ENCODE measurements at regions not wholly inside any gene's neighbourhood (a gene's known extent, or its start where the extent isn't known, plus 50 kb on each side); places are given as distances from the start of the nearest gene placed in this dataset.
A peak's percentile ranks its signal among the peaks of the same experiment; 100 is the strongest.

DNA sequence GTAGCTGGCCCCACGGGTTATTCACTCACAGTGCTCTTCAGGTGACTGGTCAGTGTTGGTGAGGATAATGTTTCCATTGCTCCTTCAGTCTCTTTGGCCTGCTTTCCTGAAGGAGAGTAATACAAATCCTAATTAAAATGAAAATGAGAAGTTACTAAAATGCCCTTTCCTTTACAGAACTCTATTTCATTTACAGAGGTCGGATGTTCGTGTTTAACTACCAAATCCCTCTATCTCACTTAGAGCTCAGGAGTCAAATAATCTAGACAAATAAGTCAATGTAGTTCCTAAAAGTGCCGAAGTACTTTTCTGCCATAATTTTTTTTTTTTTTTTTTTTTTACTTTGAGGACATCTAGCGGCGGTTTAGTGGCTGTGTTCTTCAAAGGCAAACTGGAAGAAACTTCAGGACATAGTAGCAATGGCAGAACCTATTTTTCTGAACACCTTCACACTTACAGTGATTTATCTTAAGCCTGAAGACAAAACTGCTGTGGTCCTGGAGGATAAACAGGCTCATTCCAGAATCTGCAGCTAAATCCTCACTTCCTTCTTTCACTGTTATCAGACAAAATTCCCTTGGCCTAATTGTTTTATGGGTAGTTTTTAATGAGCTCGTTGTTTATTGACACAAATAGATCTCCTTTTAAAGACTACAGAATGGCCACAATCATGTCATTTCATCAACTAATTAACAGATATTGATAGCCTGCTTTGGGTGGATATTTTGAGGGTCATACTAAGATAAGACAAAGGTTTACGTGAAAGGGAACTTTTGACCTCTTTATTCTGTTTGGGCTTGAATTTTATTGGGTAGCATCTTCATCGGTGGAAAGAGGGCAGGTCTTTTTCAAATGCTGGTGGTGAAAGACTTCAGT is 207.6 kb upstream of the DMRTA1 start:
- Histone ChIP-seq H3K27ac (replicated peaks) (no peak overlapping the region), H3K27me3 (ENCODE audit: low read depth) (no peaks in the 10 kb centered on the region), H3K9me3 (replicated peaks) (no peaks in the 10 kb centered on the region), H3K4me3 (no peak overlapping the region), H3K36me3 (no peaks in the 10 kb centered on the region), H3K4me1 (no peaks in the 10 kb centered on the region)
- TF ChIP-seq, protein P1, sequence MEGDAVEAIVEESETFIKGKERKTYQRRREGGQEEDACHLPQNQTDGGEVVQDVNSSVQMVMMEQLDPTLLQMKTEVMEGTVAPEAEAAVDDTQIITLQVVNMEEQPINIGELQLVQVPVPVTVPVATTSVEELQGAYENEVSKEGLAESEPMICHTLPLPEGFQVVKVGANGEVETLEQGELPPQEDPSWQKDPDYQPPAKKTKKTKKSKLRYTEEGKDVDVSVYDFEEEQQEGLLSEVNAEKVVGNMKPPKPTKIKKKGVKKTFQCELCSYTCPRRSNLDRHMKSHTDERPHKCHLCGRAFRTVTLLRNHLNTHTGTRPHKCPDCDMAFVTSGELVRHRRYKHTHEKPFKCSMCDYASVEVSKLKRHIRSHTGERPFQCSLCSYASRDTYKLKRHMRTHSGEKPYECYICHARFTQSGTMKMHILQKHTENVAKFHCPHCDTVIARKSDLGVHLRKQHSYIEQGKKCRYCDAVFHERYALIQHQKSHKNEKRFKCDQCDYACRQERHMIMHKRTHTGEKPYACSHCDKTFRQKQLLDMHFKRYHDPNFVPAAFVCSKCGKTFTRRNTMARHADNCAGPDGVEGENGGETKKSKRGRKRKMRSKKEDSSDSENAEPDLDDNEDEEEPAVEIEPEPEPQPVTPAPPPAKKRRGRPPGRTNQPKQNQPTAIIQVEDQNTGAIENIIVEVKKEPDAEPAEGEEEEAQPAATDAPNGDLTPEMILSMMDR (IDR thresholded peaks at IDR 0.05; ENCODE audit: borderline replicate concordance): peak; percentile 60
- DNase-seq: no peak
- intact Hi-C loops (cut with micrococcal nuclease): loop anchor here (5.0 kb wide), 1 partner anchor 427 kb away; no protein-coding TSS in a partner anchor

DNA sequence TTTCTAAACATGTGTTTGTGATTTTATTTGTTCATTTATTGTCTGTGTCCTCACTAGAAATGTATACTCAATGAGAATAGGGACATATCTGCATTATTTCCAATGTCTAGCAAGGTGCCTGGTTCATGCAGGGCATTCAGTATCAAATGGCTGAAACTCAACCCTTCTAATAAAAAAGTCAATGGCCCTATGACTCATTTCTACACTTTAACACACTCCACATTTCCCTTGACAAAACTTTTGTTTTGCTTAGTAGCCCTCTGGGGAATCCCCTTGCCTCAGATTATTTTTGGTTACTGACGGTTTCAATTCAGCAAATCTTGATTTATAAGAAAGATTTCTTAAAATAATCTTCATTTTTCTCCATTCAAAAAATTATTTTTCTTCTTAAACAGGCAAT is 206.0 kb upstream of the DMRTA1 start:
- no peaks in the 10 kb centered on the region for H3K36me3 ChIP-seq
- no peaks in the 10 kb centered on the region for H3K27me3 ChIP-seq (ENCODE audit: low read depth)
- TF ChIP-seq, protein P1 (IDR thresholded peaks at IDR 0.05; ENCODE audit: borderline replicate concordance): no peak
- H3K27ac ChIP-seq (replicated peaks): no peak overlapping the region
- no peaks in the 10 kb centered on the region for H3K4me1 ChIP-seq
- DNase-seq: no peak
- H3K9me3 ChIP-seq (replicated peaks): no peaks in the 10 kb centered on the region
- no peak overlapping the region for H3K4me3 ChIP-seq
- intact Hi-C loops (cut with micrococcal nuclease): loop anchor here (10.0 kb wide), 1 partner anchor 214 kb away; no protein-coding TSS in a partner anchor

DNA sequence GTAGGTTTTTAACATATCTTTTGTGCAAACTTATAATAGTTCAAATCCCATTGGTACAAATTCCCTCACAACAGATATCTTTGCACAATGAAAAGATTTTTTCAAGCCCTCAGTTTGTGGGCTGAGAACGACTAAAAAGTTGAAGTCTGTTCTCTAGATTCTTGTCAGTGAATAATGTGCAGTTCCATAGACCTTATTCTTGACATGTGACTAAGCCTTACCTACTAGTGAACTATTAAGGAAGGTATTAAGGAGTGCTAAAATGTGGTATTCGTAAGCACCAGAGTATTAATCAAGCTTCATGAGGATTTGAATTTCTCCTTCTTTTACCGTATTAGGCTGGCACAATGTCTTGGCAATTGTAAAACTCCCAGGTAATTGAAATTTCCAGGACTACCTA is 205.6 kb upstream of the DMRTA1 start:
- intact Hi-C loops (cut with micrococcal nuclease): loop anchor here (10.0 kb wide), 1 partner anchor 214 kb away; no protein-coding TSS in a partner anchor
- DNase-seq: no peak
- H3K27me3 ChIP-seq (ENCODE audit: low read depth): no peaks in the 10 kb centered on the region
- TF ChIP-seq, protein P1 (IDR thresholded peaks at IDR 0.05; ENCODE audit: borderline replicate concordance): no peak
- H3K36me3 ChIP-seq: no peaks in the 10 kb centered on the region
- H3K9me3 ChIP-seq (replicated peaks): no peaks in the 10 kb centered on the region
- H3K4me3 ChIP-seq: no peak overlapping the region
- no peaks in the 10 kb centered on the region for H3K4me1 ChIP-seq
- H3K27ac ChIP-seq (replicated peaks): no peak overlapping the region

DNA sequence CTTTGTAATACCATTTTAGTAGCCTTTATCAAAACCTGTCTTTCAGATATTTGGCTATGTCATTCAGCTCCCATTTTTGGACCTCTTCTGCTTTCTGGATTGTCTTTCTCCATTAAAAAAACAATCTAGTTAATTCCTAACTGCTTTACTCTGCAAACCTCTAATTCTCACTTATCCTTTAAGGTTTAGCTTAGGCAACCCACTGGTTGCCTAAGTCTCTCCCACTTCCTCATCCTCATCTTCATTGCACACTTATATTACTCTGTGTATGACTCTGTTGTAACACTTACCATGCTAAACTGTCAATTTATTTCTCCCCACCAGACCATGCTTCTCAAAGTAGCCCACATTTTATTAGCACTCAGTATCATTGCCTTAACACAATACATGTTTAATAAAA is 205.0 kb upstream of the DMRTA1 start:
- intact Hi-C loops (cut with micrococcal nuclease): loop anchor here (10.0 kb wide), 1 partner anchor 213 kb away; no protein-coding TSS in a partner anchor
- H3K36me3 ChIP-seq: no peaks in the 10 kb centered on the region

DNA sequence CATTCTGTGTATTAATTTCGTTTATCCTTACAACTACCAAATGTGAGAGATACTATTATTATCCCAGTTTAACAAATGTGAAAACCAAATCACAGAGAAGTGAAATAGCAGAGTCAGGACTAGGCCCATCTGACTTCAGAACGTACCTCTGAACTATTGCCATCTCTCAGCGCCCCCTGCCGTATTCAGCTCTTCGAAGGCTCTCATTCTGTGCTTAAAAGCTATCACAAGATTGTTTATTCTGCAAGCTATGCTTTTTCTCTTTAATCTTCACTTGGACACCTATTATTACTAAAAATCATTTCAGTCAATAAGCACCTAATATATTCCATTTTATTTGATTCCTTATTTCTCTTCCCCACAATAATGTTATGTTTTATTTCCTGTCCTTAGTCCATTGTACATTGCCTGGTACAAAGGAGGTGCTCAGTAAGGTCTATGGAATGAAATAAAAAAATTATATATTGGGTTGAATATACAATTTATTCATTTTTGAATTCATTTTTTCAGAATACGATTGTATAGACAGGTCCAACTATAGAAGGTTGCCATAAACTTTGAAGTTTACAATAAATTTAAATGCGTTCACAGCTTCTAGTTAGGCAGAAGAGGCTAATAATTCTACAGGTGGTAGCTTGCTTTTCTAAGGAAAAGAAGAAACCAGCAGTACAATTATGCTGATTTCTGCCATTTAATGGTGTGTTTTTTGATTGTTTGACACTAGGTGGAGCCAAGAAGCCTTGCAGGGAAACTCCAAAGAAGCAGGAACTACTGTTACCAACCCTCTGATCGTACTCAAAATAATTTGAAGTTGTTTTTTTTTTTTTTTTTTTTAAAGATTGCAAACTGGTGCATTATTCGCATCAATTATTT is 202.2 kb upstream of the DMRTA1 start:
- Histone ChIP-seq H3K27ac (replicated peaks) (no peak overlapping the region), H3K27me3 (ENCODE audit: low read depth) (no peaks in the 10 kb centered on the region), H3K4me1 (no peaks in the 10 kb centered on the region), H3K4me3 (peak overlapping the region; percentile 7), H3K9me3 (replicated peaks) (no peaks in the 10 kb centered on the region), H3K36me3 (no peaks in the 10 kb centered on the region)
- intact Hi-C loops (cut with micrococcal nuclease): loop anchor here (10.0 kb wide), 1 partner anchor 210 kb away; no protein-coding TSS in a partner anchor
- no peak for DNase-seq
- TF ChIP-seq, protein P1 (IDR thresholded peaks at IDR 0.05; ENCODE audit: borderline replicate concordance): peak; percentile 56

More for the DNA sequence above, 205.0 kb upstream of the DMRTA1 start:
- H3K4me1 ChIP-seq: no peaks in the 10 kb centered on the region
- TF ChIP-seq, protein P1 (IDR thresholded peaks at IDR 0.05; ENCODE audit: borderline replicate concordance): no peak
- H3K9me3 ChIP-seq (replicated peaks): no peaks in the 10 kb centered on the region
- H3K27me3 ChIP-seq (ENCODE audit: low read depth): no peaks in the 10 kb centered on the region
- H3K27ac ChIP-seq (replicated peaks): no peak overlapping the region
- DNase-seq: no peak
- H3K4me3 ChIP-seq: no peak overlapping the region

Data from left ventricle myocardium inferior (tissue), 1 donor.